BE2C (cell line): ENCODE measurements at regions not wholly inside any gene's neighbourhood (a gene's known extent, or its start where the extent isn't known, plus 50 kb on each side); places are given as distances from the start of the nearest gene placed in this dataset.

ENCODE experiments used
- DNase-seq: peaks from one replicate; pipeline ENCODE4 v3.0.0-alpha.2; 2020
- H3K27me3 ChIP-seq: fragments of 250-450 bp; sonication (Bioruptor Pico); 2 replicates; pipeline ENCODE4 v1.5.1; 2020; ENCODE audit warnings: mild to moderate bottlenecking
- H3K36me3 ChIP-seq: fragments of 250-450 bp; sonication (Bioruptor Pico); 2 replicates; pipeline ENCODE4 v1.5.1; 2020; ENCODE audit warnings: mild to moderate bottlenecking
- H3K4me1 ChIP-seq: fragments of 250-450 bp; sonication (Bioruptor Pico); 2 replicates; pipeline ENCODE4 v1.5.1; 2020
- H3K4me3 ChIP-seq: 2 replicates; pipeline ENCODE4 v1.5.1; 2011; ENCODE audit warnings: low read depth, low read length
- H3K9me3 ChIP-seq: fragments of 250-450 bp; sonication (Bioruptor Pico); 2 replicates; pipeline ENCODE4 v1.5.1; 2020
- TF ChIP-seq, protein P1 (sequence below): IDR thresholded peaks from 2 replicates; pipeline ENCODE4 v1.5.1; 2012; ENCODE audit warnings: mild to moderate bottlenecking, low read depth, low read length

- Histone ChIP-seq H3K4me1 (no peaks in the 10 kb centered on the region), H3K9me3 (no peaks in the 10 kb centered on the region), H3K27me3 (no peaks in the 10 kb centered on the region), H3K4me3 (no peak overlapping the region), H3K36me3 (no peaks in the 10 kb centered on the region)
- DNase-seq = no peak
- TF ChIP-seq, protein P1, sequence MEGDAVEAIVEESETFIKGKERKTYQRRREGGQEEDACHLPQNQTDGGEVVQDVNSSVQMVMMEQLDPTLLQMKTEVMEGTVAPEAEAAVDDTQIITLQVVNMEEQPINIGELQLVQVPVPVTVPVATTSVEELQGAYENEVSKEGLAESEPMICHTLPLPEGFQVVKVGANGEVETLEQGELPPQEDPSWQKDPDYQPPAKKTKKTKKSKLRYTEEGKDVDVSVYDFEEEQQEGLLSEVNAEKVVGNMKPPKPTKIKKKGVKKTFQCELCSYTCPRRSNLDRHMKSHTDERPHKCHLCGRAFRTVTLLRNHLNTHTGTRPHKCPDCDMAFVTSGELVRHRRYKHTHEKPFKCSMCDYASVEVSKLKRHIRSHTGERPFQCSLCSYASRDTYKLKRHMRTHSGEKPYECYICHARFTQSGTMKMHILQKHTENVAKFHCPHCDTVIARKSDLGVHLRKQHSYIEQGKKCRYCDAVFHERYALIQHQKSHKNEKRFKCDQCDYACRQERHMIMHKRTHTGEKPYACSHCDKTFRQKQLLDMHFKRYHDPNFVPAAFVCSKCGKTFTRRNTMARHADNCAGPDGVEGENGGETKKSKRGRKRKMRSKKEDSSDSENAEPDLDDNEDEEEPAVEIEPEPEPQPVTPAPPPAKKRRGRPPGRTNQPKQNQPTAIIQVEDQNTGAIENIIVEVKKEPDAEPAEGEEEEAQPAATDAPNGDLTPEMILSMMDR = no peak
Observed at GRCh38 chr21:15644489-15644888, 85.3 kb upstream of the USP25 start.

DNA sequence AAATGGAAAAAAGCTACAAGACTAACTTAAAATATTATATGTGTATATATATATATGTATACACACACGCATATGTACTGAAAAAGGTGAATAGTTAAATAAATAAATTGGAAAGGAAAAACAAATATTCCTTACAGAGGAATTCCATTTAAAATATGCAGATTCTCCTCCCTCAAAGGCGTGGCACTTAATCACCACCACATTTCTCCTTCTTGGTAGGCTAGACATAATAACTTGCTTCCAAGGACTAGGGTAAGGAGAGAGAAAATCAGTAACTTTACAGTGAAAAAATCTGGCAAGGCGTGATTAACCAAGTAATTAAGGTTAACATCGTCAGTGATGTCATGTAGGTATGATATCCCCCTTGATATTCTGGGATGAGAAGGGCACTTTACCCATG, 84.0 kb upstream of the USP25 start:
- Histone ChIP-seq H3K36me3 (no peaks in the 10 kb centered on the region), H3K9me3 (no peaks in the 10 kb centered on the region), H3K4me1 (no peaks in the 10 kb centered on the region), H3K4me3 (no peak overlapping the region), H3K27me3 (no peaks in the 10 kb centered on the region)
- no peak for DNase-seq
- TF ChIP-seq, protein P1 = no peak

- Histone ChIP-seq H3K4me1 (no peaks in the 10 kb centered on the region), H3K36me3 (no peaks in the 10 kb centered on the region), H3K4me3 (no peak overlapping the region), H3K27me3 (no peaks in the 10 kb centered on the region), H3K9me3 (no peaks in the 10 kb centered on the region)
- TF ChIP-seq, protein P1 = no peak
- no peak for DNase-seq
Observed at GRCh38 chr21:15650735-15651134, 79.0 kb upstream of the USP25 start.

DNA sequence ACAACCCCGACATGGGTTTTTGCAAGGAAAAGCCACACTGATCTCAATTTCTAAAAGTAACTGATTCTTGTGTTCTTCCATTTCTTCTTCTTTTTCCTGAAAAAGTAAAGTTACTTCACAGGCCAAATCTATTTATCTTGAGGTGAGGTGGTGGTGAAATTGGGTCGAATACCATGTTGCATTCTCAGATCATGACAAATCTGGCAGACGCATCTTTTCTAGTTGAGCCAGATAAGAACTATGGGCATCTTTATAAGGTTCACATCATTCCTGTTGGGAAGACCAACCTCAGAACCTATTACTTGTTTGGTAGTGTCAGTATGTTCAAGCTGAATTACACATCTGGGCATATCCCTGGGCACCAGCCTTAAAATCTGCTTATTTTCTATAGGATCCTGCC, 78.6 kb upstream of the USP25 start:
- no peak for DNase-seq
- H3K36me3 ChIP-seq = no peaks in the 10 kb centered on the region
- H3K9me3 ChIP-seq = no peaks in the 10 kb centered on the region
- H3K27me3 ChIP-seq = no peaks in the 10 kb centered on the region
- TF ChIP-seq, protein P1 = no peak
- no peak overlapping the region for H3K4me3 ChIP-seq
- H3K4me1 ChIP-seq = no peaks in the 10 kb centered on the region

DNA sequence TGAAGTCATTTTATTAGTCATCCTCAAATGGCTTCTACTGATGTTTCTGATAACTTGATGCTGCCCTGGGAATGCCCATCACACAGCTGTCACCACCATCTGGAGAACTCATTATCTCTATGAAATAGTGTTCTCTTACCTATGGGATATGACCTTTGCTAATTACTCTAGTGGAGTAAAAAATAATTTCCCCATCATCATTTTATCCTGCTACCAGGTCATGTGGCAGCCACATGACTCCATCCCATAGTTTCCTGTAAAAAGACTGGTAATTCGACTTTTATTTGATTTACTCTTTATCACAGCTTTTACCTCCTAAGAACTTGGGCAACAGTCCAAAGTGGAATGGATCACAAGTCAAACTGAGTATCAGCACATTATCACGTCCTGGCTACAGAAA, 76.1 kb upstream of the USP25 start:
- Histone ChIP-seq H3K9me3 (no peaks in the 10 kb centered on the region), H3K27me3 (no peaks in the 10 kb centered on the region), H3K4me1 (no peaks in the 10 kb centered on the region), H3K4me3 (peak overlapping the region; percentile 17), H3K36me3 (no peaks in the 10 kb centered on the region)
- DNase-seq = peak; percentile 31
- TF ChIP-seq, protein P1 = no peak

- DNase-seq = peak; percentile 20
- Histone ChIP-seq H3K9me3 (no peaks in the 10 kb centered on the region), H3K4me1 (no peaks in the 10 kb centered on the region), H3K4me3 (no peak overlapping the region; the same call in 1 of the 2 replicates), H3K36me3 (no peaks in the 10 kb centered on the region), H3K27me3 (no peaks in the 10 kb centered on the region)
- TF ChIP-seq, protein P1 = no peak
Observed at GRCh38 chr21:15654171-15654570, 75.6 kb upstream of the USP25 start.
